HuH-7 (cell line): ENCODE measurements at regions not wholly inside any gene's neighbourhood (a gene's known extent, or its start where the extent isn't known, plus 50 kb on each side); places are given as distances from the start of the nearest gene placed in this dataset.

Experiments used
- DNase-seq: peaks from one replicate; pipeline ENCODE4 v3.0.0; 2011; ENCODE audit warnings: low spot score

- no peak for DNase-seq
These were observed 271.2 kb upstream of the RPL38 start for GRCh38 chr17:73932216-73932749.

- no peak for DNase-seq
These were observed 270.2 kb upstream of the RPL38 start for GRCh38 chr17:73933164-73933766.

DNA sequence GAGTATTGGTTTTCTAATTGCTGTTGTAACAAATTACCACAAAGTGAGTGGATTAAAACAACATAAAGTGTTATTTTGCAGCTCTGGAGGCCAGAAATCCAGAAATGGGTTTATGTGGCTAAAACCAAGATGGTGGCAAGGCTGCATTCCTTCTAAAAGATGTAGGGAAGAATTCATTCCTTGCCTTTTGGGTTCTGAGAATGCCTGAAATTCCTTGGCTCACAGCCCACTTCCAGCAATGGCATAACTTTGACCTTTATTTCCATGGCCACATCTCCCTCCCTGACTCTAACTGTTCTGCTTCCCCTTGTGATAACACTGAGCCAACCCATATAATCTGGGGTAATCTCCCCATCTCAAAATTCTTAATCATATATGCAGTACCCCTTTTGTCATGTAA is 269.6 kb upstream of the RPL38 start:
- DNase-seq, result no peak

DNA sequence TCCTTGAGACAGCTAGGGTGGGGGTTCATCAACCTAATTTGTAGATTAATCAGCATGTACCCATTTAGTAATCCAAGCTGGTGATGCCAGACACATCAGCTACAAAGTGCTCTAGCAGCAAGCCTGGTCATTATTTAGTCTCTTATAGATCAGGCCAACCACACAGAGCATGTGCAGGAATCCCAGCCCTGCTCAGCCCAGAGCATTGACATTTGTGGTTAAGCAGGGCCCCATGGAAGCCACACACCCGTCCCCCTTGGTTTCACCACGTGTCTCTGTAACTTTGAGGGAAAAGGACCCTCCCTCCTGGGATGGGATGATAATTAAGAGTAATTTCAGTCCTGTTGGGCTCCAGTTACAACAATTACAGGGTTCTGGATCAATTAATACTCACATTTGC is 268.8 kb upstream of the RPL38 start:
- no peak for DNase-seq

DNA sequence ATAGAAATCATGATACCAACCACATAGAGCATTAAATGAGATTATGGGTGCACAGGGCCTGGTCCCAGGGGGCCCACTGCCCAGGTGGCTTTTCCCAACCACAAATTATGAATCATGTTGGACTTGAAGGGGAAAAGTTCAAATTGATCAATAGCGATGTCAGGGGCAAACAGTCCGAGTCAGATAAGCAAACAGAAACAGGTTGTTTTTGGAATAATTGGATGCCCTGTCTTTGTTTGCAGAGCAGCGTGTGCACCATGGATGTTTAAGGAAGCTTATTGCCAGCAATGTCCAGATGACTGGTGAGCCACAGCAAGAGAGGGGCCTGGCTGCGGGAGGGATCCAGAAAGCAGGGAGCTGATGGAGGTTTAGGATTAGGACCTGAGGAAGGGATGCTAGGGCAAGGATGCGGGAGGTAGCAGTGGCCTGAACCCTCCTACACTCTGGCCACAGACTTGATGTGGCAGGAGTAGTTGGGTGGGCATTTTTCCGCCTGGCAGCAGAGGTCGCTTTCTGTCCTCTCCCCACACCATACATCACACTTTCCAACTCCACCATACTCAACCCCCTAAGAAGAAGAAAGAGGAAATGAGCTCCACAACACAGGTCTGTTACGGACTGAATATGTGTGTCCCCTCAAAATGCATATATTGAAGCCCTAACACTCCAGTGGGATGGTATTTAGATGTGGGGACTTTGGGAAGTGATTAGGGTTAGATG is 266.4 kb upstream of the RPL38 start:
- no peak for DNase-seq

GRCh38 chr17:73938706-73939105 is 264.8 kb upstream of the RPL38 start:
- DNase-seq, result no peak

DNA sequence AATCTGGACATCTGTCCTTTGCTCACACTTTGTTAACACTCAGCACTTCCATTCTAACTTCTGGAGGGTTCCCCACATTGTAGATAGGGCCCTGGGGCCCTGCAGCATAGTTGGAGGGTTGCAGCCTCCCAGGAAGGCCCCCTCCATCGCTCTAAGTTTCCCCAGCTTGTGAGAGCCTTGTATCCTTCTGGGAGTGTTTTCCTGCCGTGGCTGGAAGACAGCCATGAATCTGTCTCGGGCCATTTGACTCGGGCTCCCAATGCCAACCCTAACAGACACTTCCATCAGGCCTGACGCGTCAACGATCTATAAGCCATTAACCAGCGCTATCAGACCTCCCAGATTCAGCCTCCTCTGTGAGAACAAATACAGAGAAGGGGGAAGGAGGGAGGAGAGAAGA is 263.7 kb upstream of the RPL38 start:
- DNase-seq, result no peak

DNA sequence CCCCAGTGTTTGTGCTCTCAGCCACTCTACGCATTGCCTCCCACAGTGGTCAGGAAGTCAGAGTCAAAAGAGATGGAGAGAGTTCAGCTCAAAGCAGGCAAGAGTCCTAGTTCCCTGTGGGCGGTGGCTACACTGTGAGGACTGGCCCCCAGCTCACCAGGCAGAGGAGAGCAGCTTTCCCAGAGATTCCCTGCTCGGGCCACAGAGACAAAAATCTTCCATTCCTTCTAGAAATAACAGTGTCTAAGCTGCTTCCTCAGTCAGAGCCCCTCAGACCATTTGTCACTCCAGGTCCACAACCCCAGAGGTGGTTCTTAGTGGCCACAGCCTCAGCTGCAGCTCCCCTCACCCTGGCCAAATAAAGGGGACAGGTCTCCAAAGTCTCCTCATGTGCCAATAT is 263.0 kb upstream of the RPL38 start:
- no peak for DNase-seq

DNA sequence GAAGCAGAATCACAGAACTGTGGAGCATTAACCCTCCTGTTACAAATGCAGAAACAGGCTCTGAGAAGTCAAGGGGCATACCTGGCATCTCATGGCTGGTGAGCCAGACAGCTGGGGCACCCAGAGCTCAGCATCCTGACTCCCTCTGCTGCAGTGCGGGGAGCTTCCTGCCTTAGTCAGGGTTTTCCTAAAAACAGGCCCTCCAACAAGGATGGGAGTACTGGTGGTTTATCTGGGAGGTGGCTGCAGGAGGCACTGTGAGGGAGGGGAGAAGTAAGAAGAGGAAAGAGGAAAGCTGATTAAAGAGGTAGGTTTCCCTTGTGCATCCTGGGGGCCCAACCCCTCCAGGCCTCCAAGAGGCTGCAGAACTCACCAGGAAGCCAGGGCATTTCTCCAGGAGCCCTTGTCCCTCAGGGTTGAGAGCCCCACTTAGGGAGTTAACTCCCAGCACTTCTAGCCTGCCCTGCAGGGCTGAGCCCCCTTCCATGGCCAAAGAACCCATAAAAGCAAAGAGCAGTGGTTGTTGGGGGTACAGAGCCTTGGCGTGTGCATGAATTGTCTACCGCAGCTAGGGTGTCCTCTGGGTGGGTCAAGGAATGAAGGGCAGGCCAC is 261.5 kb upstream of the RPL38 start:
- no peak for DNase-seq

DNA sequence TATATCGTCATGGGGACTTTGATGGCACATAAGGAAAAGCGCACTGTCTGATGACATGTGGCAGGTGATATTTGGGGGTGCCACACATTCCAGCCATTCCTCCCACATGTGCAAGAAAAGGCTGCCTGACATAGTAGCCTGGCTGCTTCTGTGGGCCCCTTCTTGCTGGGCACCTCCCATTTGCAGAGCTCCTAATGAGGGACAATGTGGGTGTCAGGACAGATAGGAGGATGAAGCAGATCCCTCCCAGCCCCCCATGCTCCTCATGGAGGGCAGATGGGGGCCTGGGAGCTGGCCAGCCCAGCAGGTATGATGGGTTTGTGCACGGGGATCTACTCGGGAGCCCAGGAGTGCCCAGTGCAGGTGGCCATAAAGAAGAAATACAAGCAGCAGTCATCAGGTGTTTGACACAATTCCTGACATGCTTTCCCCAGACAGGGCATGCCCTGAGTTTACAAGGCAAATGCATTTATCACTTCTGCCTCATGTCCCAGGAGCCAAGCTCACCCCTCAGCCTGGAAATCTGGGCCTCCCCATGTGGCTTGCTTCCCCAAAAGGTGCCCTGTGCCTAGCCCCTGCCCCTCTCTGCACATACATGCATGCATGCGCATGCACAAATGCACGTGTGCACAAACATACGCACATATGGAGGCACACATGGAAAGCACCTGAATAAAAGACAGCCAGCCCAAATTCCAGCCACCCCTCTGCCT is 260.6 kb upstream of the RPL38 start:
- DNase-seq, result no peak

- no peak for DNase-seq
These were observed 259.9 kb upstream of the RPL38 start for GRCh38 chr17:73943416-73944110.

DNA sequence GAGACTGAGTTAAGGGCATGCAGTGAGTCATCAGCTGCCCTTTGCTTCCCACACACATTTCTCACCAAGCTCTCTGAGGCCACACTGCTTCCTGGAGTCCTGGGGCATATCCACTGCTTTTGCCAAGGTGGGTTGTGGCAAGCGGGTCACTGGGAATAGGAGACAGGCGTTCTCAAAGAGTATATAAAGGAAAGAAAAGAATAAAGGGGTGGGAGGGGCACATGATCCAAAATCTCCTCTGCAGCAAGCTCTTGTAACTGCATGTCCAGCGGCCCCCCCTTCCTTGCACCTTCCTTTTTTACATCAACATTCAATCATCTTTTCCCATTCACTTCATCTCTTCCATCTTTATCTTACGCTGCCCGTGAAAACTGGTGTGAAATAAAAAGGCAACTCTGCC is 259.1 kb upstream of the RPL38 start:
- no peak for DNase-seq

DNA sequence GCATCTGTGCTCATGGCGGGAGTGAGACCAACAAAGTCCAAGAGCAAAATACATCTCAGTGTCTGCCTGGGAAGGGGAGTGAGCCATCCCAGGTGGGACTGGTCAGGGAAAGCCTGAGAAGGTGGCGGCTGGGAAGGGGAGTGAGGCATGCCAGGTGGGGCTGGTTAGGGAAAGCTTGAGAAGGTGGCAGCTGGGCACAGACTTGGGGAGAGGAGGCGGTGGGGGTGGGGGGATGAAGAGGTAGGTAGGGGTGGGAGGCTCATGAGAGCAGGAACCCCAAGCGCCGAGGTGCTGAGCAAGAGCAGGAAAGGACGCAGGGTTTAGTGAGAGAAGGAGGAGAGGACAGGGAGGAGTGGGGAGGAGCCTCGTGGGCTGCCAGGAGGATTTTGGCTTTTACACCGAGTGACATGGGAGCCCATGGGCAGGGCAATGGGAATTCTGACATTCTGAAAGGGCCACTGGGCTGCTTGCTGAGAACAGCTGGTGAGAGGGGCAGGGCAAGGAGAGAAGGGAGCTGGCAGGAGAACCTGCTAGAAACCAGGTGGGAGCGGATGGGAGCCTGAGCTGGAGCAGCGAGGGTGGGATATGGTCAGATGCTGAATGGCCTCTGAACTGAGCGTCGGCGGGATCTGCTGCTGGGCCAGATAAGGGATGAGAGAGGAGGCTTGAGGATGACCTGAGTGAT is 256.1 kb upstream of the RPL38 start:
- DNase-seq, result no peak

DNA sequence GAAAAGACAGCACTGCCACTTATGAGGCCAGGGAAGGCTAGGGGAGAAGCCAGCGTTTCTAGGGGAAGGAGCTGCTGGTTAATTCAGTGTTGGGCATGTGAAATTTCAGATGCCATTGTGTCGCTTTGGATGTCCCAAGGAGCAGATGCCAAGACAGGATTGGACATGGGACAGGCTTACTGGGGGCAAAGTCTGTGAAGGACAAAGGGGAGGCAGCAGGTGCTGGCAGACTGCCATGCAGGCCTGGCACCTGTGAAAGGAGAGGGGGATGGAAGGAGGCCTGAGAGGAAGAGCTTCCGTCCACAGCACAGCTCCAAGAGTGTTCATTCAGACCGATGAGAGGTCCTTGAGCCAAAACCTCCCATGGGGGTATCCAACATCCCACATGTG is 255.5 kb upstream of the RPL38 start:
- DNase-seq, result no peak

GRCh38 chr17:73949903-73950592 is 253.4 kb upstream of the RPL38 start:
- no peak for DNase-seq

- no peak for DNase-seq
These were observed 252.9 kb upstream of the RPL38 start for GRCh38 chr17:73950593-73950914.

- DNase-seq, result no peak
These were observed 251.4 kb upstream of the RPL38 start for GRCh38 chr17:73952082-73952479.

DNA sequence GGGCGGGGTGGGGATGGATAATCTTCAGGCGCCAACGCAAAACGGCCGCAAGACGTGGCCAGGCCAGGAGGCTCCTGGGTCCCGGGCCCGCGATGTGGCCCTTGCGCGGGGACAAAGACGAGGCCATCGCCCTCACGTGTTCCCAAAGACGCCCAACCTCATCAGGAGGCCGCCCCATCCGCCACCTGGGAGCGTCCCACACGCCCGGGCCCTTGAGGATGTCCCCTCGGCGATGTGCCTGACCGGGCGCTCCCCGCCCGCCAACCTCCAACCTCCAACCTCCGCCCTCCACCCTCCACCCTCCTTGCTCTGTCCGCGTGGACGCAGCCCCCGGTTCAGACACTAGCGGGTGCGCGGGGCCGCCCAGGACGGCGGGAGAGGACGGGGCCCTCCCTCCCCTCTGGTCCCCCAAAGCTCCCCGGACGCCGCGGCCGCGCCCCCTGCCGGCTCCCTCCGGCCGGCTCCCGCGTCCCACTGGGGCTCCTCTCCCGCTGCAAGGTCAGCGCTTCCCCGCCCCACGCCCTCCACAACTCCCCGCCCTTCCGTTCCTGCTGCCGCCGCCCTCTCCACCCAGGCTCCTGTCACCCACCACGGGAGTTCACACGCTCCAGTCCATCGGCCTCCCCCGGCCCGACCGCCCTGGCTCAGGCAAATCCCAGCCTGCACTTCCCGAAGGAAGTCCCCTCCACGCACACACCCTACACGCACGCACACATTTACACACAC is 250.8 kb upstream of the RPL38 start:
- DNase-seq, result no peak

- DNase-seq, result no peak
These were observed 250.1 kb upstream of the RPL38 start for GRCh38 chr17:73953206-73954033.

DNA sequence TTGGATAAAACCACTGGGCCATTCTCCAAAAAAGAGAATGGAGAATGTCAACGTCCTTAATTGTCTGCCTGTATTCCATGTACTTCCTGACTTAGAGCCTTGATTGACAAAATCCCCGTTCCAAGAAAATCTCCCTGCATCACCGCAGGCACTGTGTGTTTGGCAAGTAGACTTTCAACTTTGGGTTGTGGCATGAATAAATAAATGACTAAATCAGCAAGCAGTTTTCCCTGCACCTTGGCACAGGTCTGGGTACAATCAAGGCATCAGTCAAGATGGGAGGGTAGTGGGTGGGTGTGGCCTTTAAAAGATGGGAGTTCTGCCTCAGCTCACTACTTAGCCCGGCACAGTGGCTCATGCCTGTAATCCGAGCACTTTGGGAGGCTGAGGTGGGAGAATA is 248.5 kb upstream of the RPL38 start:
- no peak for DNase-seq
